Astrocyte (in vitro differentiated cells and primary cell): ENCODE measurements at regions not wholly inside any gene's neighbourhood (a gene's known extent, or its start where the extent isn't known, plus 50 kb on each side); places are given as distances from the start of the nearest gene placed in this dataset.

Experiments used
- DNase-seq: peaks from one replicate; pipeline ENCODE4 v3.0.0-alpha.2; 2010; ENCODE audit warnings: low read depth
- FAIRE-seq: peaks from 2 replicates; lab custom pipeline; 2011; peaks lifted over from hg19 to GRCh38; lab: Jason Lieb, UNC
- H2AFZ ChIP-seq: 2 replicates; pipeline ENCODE4 v1.6.0; 2012; ENCODE audit warnings: low read depth, low read length, inconsistent platforms
- H3K27ac ChIP-seq: 2 replicates; pipeline ENCODE4 v1.5.1; 2011; ENCODE audit warnings: low read depth, low read length, inconsistent platforms
- H3K27me3 ChIP-seq: 2 replicates; pipeline ENCODE4 v1.6.0; 2011; ENCODE audit warnings: low read length, inconsistent platforms; ENCODE audit not compliant: insufficient read depth
- H3K36me3 ChIP-seq: 2 replicates; pipeline ENCODE4 v1.5.1; 2011; ENCODE audit warnings: low read length, inconsistent platforms; ENCODE audit not compliant: insufficient read depth
- H3K4me1 ChIP-seq: 2 replicates; pipeline ENCODE4 v1.5.1; 2011; ENCODE audit warnings: low read length, inconsistent platforms; ENCODE audit not compliant: insufficient read depth
- H3K4me2 ChIP-seq: 2 replicates; pipeline ENCODE4 v1.6.0; 2012; ENCODE audit warnings: low read length, inconsistent platforms
- H3K4me3 ChIP-seq: 2 replicates; pipeline ENCODE4 v1.5.1; 2011; ENCODE audit warnings: low read depth, mild to moderate bottlenecking, low read length, inconsistent platforms; ENCODE audit not compliant: insufficient read depth
- H3K79me2 ChIP-seq: 2 replicates; pipeline ENCODE4 v1.6.0; 2012; ENCODE audit warnings: mild to moderate bottlenecking, low read length, inconsistent platforms; ENCODE audit not compliant: insufficient read depth
- H3K9ac ChIP-seq: 2 replicates; pipeline ENCODE4 v1.6.0; 2012; ENCODE audit warnings: mild to moderate bottlenecking, low read length, inconsistent platforms
- H3K9me3 ChIP-seq: 2 replicates; pipeline ENCODE4 v1.5.1; 2012; ENCODE audit warnings: low read depth, mild to moderate bottlenecking, low read length, inconsistent platforms; ENCODE audit not compliant: insufficient read depth
- H4K20me1 ChIP-seq: 2 replicates; pipeline ENCODE4 v1.6.0; 2012; ENCODE audit warnings: low read length, inconsistent platforms; ENCODE audit not compliant: insufficient read depth
- H3K27ac Mint-ChIP-seq: one replicate; pipeline ENCODE4 v1.8.0; 2021; ENCODE audit warnings: mild to moderate bottlenecking, mixed read lengths; ENCODE audit not compliant: unreplicated experiment
- H3K27me3 Mint-ChIP-seq: one replicate; pipeline ENCODE4 v1.8.0; 2021; ENCODE audit warnings: low read depth, mixed read lengths; ENCODE audit not compliant: unreplicated experiment
- H3K36me3 Mint-ChIP-seq: one replicate; pipeline ENCODE4 v1.8.0; 2021; ENCODE audit warnings: low read depth, mixed read lengths; ENCODE audit not compliant: unreplicated experiment
- H3K4me1 Mint-ChIP-seq: one replicate; pipeline ENCODE4 v1.8.0; 2021; ENCODE audit warnings: low read depth, mixed read lengths; ENCODE audit not compliant: unreplicated experiment
- H3K4me3 Mint-ChIP-seq: one replicate; pipeline ENCODE4 v1.8.0; 2021; ENCODE audit warnings: mild to moderate bottlenecking, moderate library complexity, mixed read lengths; ENCODE audit not compliant: unreplicated experiment
- H3K9me3 Mint-ChIP-seq: one replicate; pipeline ENCODE4 v1.8.0; 2021; ENCODE audit warnings: mild to moderate bottlenecking, mixed read lengths; ENCODE audit not compliant: unreplicated experiment
- CTCF ChIP-seq: IDR thresholded peaks from 2 replicates; pipeline ENCODE4 v1.5.1; 2011; ENCODE audit warnings: low read depth, mild to moderate bottlenecking, inconsistent platforms, low read length, moderate library complexity; ENCODE audit not compliant: insufficient read depth
- EZH2 ChIP-seq: IDR thresholded peaks from 2 replicates; pipeline ENCODE4 v1.6.1; 2012; ENCODE audit warnings: mild to moderate bottlenecking, low read length, inconsistent platforms; ENCODE audit not compliant: insufficient read depth

GRCh38 chr2:19753314-19753713 is 148.5 kb downstream of the TTC32 start:
- Histone ChIP-seq H3K4me1 (no peaks in the 10 kb centered on the region), H4K20me1 (no peaks in the 10 kb centered on the region), H3K27me3 (peaks cover 2% of the 10 kb centered on the region), H3K9me3 (no peaks in the 10 kb centered on the region), H3K4me3 (no peak overlapping the region), H3K27ac (no peak overlapping the region), H3K36me3 (no peaks in the 10 kb centered on the region), H3K79me2 (no peaks in the 10 kb centered on the region), H3K4me2 (no peak overlapping the region), H2AFZ (no peak overlapping the region), H3K9ac (no peak overlapping the region)
- H3K36me3 Mint-ChIP-seq: no peaks in the 10 kb centered on the region
- peaks cover 4% of the 10 kb centered on the region for H3K9me3 Mint-ChIP-seq
- H3K4me3 Mint-ChIP-seq: no peak overlapping the region
- no peaks in the 10 kb centered on the region for H3K4me1 Mint-ChIP-seq
- DNase-seq: no peak
- H3K27ac Mint-ChIP-seq: no peak overlapping the region
- no peak for TF ChIP-seq EZH2
- no peak for TF ChIP-seq CTCF
- no peak for FAIRE-seq
- peaks cover 16% of the 10 kb centered on the region for H3K27me3 Mint-ChIP-seq

GRCh38 chr2:19752500-19752899 is 149.3 kb downstream of the TTC32 start:
- Histone ChIP-seq H3K9me3 (no peaks in the 10 kb centered on the region), H3K27ac (no peak overlapping the region), H3K4me1 (peaks cover 3% of the 10 kb centered on the region), H3K4me2 (no peak overlapping the region), H3K4me3 (no peak overlapping the region), H4K20me1 (no peaks in the 10 kb centered on the region), H3K27me3 (peaks cover 2% of the 10 kb centered on the region), H3K79me2 (no peaks in the 10 kb centered on the region), H2AFZ (no peak overlapping the region), H3K36me3 (no peaks in the 10 kb centered on the region), H3K9ac (no peak overlapping the region)
- peaks cover 4% of the 10 kb centered on the region for H3K9me3 Mint-ChIP-seq
- H3K36me3 Mint-ChIP-seq: no peaks in the 10 kb centered on the region
- peaks cover under 1% of the 10 kb centered on the region for H3K4me1 Mint-ChIP-seq
- FAIRE-seq (no peak), DNase-seq (no peak)
- peaks cover 16% of the 10 kb centered on the region for H3K27me3 Mint-ChIP-seq
- no peak overlapping the region for H3K27ac Mint-ChIP-seq
- no peak overlapping the region for H3K4me3 Mint-ChIP-seq
- TF ChIP-seq EZH2 (no peak), CTCF (no peak)

- peaks cover 4% of the 10 kb centered on the region for H3K9me3 Mint-ChIP-seq
- no peak overlapping the region for H2AFZ ChIP-seq
- H3K4me3 ChIP-seq: no peak overlapping the region
- no peaks in the 10 kb centered on the region for H3K9me3 ChIP-seq
- DNase-seq: no peak
- no peak overlapping the region for H3K27ac Mint-ChIP-seq
- no peaks in the 10 kb centered on the region for H3K36me3 ChIP-seq
- no peaks in the 10 kb centered on the region for H4K20me1 ChIP-seq
- H3K4me1 ChIP-seq: peaks cover 11% of the 10 kb centered on the region
- H3K36me3 Mint-ChIP-seq: no peaks in the 10 kb centered on the region
- peaks cover 5% of the 10 kb centered on the region for H3K4me1 Mint-ChIP-seq
- H3K4me2 ChIP-seq: no peak overlapping the region
- no peak for TF ChIP-seq EZH2
- no peak for TF ChIP-seq CTCF
- peaks cover 2% of the 10 kb centered on the region for H3K27me3 ChIP-seq
- peaks cover 16% of the 10 kb centered on the region for H3K27me3 Mint-ChIP-seq
- no peak overlapping the region for H3K4me3 Mint-ChIP-seq
- FAIRE-seq: no peak
- H3K9ac ChIP-seq: no peak overlapping the region
- H3K27ac ChIP-seq: no peak overlapping the region
- H3K79me2 ChIP-seq: no peaks in the 10 kb centered on the region
Measured at GRCh38 chr2:19751631-19752030, 150.2 kb downstream of the TTC32 start.
